ENCODE measurements at regions not wholly inside any gene's neighbourhood (a gene's known extent, or its start where the extent isn't known, plus 50 kb on each side); places are given as distances from the start of the nearest gene placed in this dataset.
"Not testable (repeated sequence)": the region's sequence is repeated elsewhere in the genome, so short reads cannot be mapped to it uniquely, and the experiment has no call there.

GRCh38 chr13:64087624-64088023 lies 2672.0 kb upstream of the PCDH20 start:
- DNase-seq: no peak

GRCh38 chr13:64083811-64084210 lies 2668.2 kb upstream of the PCDH20 start:
- no peak for DNase-seq

- no peak for DNase-seq
Observed at GRCh38 chr13:64083396-64083795, 2667.7 kb upstream of the PCDH20 start.

- no peak for DNase-seq
Observed at GRCh38 chr13:64078480-64078936, 2662.9 kb upstream of the PCDH20 start.

- DNase-seq: no peak
Observed at GRCh38 chr13:64078025-64078424, 2662.4 kb upstream of the PCDH20 start.

GRCh38 chr13:64077132-64077835 lies 2661.6 kb upstream of the PCDH20 start:
- DNase-seq: not testable (repeated sequence)

GRCh38 chr13:64075543-64076271 lies 2660.1 kb upstream of the PCDH20 start:
- no peak for DNase-seq

GRCh38 chr13:64074971-64075474 lies 2659.4 kb upstream of the PCDH20 start:
- no peak for DNase-seq

GRCh38 chr13:64073203-64073602 lies 2657.6 kb upstream of the PCDH20 start:
- DNase-seq: no peak

GRCh38 chr13:64071352-64071751 lies 2655.7 kb upstream of the PCDH20 start:
- no peak for DNase-seq

GRCh38 chr13:64069892-64070291 lies 2654.2 kb upstream of the PCDH20 start:
- DNase-seq: no peak

GRCh38 chr13:64066711-64067110 lies 2651.1 kb upstream of the PCDH20 start:
- no peak for DNase-seq

GRCh38 chr13:64061649-64062048 lies 2646.0 kb upstream of the PCDH20 start:
- no peak for DNase-seq

- no peak for DNase-seq
Observed at GRCh38 chr13:64057372-64058020, 2641.8 kb upstream of the PCDH20 start.

- DNase-seq: no peak
Observed at GRCh38 chr13:64054321-64054720, 2638.7 kb upstream of the PCDH20 start.

GRCh38 chr13:64052521-64052920 lies 2636.9 kb upstream of the PCDH20 start:
- DNase-seq: no peak

GRCh38 chr13:64051278-64051677 lies 2635.6 kb upstream of the PCDH20 start:
- DNase-seq: no peak

GRCh38 chr13:64041296-64041695 lies 2625.6 kb upstream of the PCDH20 start:
- no peak for DNase-seq

- DNase-seq: no peak
Observed at GRCh38 chr13:64033921-64034320, 2618.3 kb upstream of the PCDH20 start.

- no peak for DNase-seq
Observed at GRCh38 chr13:64029343-64030093, 2613.9 kb upstream of the PCDH20 start.

- DNase-seq: no peak
Observed at GRCh38 chr13:64028551-64028950, 2612.9 kb upstream of the PCDH20 start.

- DNase-seq: no peak
Observed at GRCh38 chr13:64020126-64020525, 2604.5 kb upstream of the PCDH20 start.

GRCh38 chr13:64007339-64007738 lies 2591.7 kb upstream of the PCDH20 start:
- no peak for DNase-seq
